PFSK-1 (cell line): ENCODE measurements at regions not wholly inside any gene's neighbourhood (a gene's known extent, or its start where the extent isn't known, plus 50 kb on each side); places are given as distances from the start of the nearest gene placed in this dataset.

Experiments used
- FOXP2 ChIP-seq: optimal IDR thresholded peaks from 2 replicates; pipeline ENCODE3; 2011; ENCODE audit warnings: borderline replicate concordance, control low read depth, inconsistent platforms; ENCODE audit not compliant: insufficient read depth; ENCODE audit errors: extremely low read length, extremely low read depth
- POLR2AphosphoS5 ChIP-seq: IDR thresholded peaks from 2 replicates; pipeline ENCODE4 v1.6.1; 2012; ENCODE audit warnings: low read depth, mild to moderate bottlenecking, control low read depth, low read length, moderate library complexity
- SIN3A ChIP-seq: IDR thresholded peaks from 2 replicates; pipeline ENCODE4 v1.6.1; 2012; ENCODE audit warnings: mild to moderate bottlenecking, low read length, moderate library complexity, borderline replicate concordance; ENCODE audit not compliant: insufficient read depth
- TAF1 ChIP-seq: IDR thresholded peaks from 2 replicates; pipeline ENCODE4 v1.6.1; 2012; ENCODE audit warnings: low read length, control low read depth, borderline replicate concordance; ENCODE audit not compliant: insufficient read depth
- TF ChIP-seq, protein P1 (sequence below), 2 experiments: IDR thresholded peaks; 2 replicates each; pipeline versions ENCODE4 v1.6.1 to v1.8.0; 2011 to 2012; ENCODE audit warnings: low read depth in 2 of 2, low read length in 2 of 2, control low read depth in 1 of 2, inconsistent platforms in 1 of 2, mild to moderate bottlenecking in 1 of 2, moderate library complexity in 1 of 2; ENCODE audit not compliant: insufficient read depth in 1 of 2

DNA sequence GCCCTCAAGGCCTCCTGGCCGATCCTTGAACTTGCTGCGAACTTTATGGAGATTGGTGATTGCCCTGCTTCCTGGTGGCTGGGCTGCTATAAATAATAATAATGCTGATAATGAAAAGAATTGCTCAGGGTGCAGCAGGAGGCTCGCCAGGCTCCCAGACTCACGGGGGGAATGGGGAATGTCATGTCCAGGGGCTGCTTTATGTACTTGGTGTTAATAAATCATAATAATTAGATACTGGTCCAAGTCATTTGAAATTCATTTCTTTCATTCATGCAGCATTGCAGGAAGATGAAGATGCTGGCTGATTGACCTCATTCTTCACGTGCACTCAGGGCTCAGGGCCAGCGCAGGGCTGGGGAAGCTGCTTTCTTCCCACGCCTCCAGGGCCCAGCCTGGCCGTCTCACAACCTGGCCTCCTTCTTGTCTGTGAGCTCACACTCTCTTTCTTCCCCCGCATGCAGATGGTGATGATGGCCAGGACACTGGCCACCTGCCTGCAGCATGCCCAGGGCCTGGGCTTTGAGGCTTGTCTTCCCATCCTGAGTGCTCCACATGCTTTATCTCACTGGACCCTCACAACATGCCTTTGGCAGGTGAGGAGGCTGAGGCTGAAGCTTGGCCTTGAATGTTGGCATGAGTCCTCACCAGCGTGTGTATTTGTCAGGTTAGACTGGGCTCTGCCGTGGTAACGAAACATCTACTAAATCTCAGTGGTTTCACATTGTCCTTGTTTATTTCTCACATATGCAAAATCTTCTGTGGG is 138.4 kb upstream of the TNS3 start:
- TF ChIP-seq TAF1, result no peak
- no peak for TF ChIP-seq POLR2AphosphoS5
- TF ChIP-seq SIN3A, result no peak
- TF ChIP-seq FOXP2, result no peak
- TF ChIP-seq, protein P1, sequence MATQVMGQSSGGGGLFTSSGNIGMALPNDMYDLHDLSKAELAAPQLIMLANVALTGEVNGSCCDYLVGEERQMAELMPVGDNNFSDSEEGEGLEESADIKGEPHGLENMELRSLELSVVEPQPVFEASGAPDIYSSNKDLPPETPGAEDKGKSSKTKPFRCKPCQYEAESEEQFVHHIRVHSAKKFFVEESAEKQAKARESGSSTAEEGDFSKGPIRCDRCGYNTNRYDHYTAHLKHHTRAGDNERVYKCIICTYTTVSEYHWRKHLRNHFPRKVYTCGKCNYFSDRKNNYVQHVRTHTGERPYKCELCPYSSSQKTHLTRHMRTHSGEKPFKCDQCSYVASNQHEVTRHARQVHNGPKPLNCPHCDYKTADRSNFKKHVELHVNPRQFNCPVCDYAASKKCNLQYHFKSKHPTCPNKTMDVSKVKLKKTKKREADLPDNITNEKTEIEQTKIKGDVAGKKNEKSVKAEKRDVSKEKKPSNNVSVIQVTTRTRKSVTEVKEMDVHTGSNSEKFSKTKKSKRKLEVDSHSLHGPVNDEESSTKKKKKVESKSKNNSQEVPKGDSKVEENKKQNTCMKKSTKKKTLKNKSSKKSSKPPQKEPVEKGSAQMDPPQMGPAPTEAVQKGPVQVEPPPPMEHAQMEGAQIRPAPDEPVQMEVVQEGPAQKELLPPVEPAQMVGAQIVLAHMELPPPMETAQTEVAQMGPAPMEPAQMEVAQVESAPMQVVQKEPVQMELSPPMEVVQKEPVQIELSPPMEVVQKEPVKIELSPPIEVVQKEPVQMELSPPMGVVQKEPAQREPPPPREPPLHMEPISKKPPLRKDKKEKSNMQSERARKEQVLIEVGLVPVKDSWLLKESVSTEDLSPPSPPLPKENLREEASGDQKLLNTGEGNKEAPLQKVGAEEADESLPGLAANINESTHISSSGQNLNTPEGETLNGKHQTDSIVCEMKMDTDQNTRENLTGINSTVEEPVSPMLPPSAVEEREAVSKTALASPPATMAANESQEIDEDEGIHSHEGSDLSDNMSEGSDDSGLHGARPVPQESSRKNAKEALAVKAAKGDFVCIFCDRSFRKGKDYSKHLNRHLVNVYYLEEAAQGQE (IDR thresholded peaks at IDR 0.05; ENCODE audit: insufficient read depth in 1 of 2, low read depth in 2 of 2, low read length in 2 of 2), result no peak

GRCh38 chr7:47719675-47720074 is 137.8 kb upstream of the TNS3 start:
- TF ChIP-seq TAF1, result no peak
- no peak for TF ChIP-seq FOXP2
- TF ChIP-seq POLR2AphosphoS5, result no peak
- no peak for TF ChIP-seq SIN3A
- TF ChIP-seq, protein P1 (IDR thresholded peaks at IDR 0.05; ENCODE audit: insufficient read depth in 1 of 2, low read depth in 2 of 2, low read length in 2 of 2), result no peak

GRCh38 chr7:47715631-47716068 is 133.7 kb upstream of the TNS3 start:
- TF ChIP-seq POLR2AphosphoS5, result no peak
- TF ChIP-seq, protein P1 (IDR thresholded peaks at IDR 0.05; ENCODE audit: insufficient read depth in 1 of 2, low read depth in 2 of 2, low read length in 2 of 2), result no peak
- TF ChIP-seq TAF1, result no peak
- no peak for TF ChIP-seq SIN3A
- TF ChIP-seq FOXP2, result no peak

GRCh38 chr7:47714669-47715607 is 133.0 kb upstream of the TNS3 start:
- TF ChIP-seq TAF1 (no peak), FOXP2 (no peak), SIN3A (no peak), POLR2AphosphoS5 (no peak)
- TF ChIP-seq, protein P1 (IDR thresholded peaks at IDR 0.05; ENCODE audit: insufficient read depth in 1 of 2, low read depth in 2 of 2, low read length in 2 of 2), result no peak
